HG03045 (cell line): ENCODE measurements at regions not wholly inside any gene's neighbourhood (a gene's known extent, or its start where the extent isn't known, plus 50 kb on each side); places are given as distances from the start of the nearest gene placed in this dataset.
"Not testable (repeated sequence)": the region's sequence is repeated elsewhere in the genome, so short reads cannot be mapped to it uniquely, and the experiment has no call there.

Source experiments
- ATAC-seq: cut with Tn5 transposase; IDR thresholded peaks from one replicate; pipeline ENCODE4 v1.9.1; 2021; ENCODE audit warnings: mild to moderate bottlenecking, moderate library complexity; ENCODE audit not compliant: unreplicated experiment

DNA sequence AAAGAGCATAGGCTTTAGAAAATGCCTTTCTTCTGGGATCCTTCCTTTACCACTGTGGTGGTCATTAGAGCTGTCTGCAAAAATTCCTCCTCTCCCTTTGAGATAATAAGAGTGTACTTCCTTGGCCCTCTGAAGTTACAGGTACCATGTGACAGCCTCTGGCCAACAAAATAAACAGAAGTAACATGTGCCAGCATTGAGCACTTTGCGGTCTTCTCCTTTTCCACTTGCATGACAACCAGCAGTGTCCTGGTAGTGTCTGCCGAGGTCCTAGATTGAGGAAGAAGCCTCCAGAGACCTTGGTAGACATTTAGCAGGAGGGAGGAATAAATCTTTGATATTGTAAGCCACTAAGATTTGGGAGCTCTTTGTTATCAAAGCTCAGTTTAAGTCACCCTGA, 87.5 kb upstream of the ARID1B start:
- no peak for ATAC-seq

DNA sequence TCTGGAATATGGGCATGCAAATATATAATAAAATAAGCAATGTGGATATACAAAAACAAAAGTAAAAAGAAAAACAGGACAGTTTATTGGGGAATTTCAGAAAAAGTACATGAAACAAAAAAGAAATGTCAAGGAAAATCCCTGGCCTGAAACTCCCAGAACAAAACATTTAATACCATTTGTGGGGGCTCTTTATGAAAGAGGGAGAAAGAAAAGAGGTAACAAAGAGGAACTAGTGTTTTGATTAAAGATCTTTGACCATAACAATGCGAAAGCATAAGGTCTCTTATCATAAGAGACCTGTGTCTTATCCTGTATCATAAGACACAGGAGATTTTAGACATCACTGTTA, 88.6 kb upstream of the ARID1B start:
- no peak for ATAC-seq

DNA sequence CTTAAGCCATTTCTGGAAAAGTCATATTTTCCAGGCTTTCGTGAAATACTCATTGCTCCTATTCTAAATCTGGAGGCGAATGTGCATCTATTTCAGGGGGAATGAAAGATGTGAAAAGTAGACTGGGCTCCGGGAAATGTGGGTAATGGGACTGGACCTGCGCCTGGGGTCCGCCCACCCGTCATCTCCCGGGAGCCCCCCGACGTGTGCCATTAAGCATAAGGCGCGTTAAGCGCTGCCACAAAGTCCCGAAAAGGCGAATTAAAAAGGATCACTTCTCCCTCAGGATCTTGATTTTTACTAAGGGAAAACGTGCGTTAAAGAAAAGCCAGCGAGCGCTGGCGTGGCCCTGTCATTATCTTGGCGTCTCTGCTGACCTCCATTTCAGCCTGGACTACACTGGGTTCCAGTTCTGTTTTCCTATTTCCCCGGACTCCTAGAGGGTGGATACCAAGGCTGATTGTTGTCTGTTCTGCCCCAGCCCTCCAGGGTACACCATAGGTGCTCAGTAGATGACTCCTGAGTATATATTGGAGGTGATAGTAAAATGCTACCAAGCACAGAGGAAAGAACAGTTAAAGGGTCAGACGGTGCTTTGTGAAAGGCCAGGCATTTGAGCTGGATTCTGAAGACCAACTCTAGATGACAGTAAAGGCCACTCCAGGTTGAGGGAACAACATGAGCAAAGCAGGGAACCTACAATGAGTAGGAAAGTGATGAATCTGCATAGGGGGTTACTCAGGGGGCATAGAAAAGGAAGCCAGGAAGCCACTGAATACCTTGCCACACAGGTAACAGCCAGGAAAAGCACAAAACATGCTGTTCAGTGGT, 89.2 kb upstream of the ARID1B start:
- ATAC-seq, result no peak

DNA sequence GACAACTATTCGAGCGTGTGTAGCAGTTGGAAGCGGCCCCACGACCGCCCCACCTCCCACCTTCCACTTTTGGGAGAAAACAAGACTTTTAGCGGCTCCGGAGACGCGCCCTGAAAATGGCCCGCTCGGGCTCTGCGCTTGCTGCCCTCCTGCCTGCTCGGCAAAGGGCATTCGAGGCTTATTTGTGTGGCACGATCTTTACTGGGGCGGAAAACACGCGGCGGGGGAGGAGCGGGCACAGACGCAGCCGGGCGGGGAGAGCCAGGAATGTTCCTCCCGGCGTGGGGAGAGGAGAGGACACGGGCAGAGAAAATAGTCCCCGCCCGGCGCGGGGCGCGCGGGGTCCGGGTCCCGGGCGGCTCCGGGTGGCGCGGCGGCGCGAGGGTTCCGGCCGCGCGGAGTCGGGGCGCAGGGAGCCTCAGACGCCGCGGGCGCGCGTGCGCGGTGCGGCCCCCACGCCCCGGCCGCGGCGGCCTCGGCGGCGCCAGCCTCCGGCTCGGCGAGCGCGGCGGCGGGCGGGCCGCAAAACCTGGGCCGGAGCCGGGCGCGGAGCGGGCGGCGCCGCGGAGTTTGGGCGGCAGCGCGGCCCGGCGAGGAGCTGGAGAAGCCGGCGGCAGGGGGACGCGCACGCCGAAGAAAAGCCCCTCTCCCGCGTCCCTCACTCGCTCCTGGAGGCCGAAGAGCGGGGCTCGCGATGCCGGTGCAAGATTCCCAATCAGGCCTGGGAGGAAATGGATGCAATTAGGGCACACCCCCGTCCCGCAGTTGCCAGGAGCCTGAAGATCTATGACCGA, 90.0 kb upstream of the ARID1B start:
- ATAC-seq, result peak; percentile 80

DNA sequence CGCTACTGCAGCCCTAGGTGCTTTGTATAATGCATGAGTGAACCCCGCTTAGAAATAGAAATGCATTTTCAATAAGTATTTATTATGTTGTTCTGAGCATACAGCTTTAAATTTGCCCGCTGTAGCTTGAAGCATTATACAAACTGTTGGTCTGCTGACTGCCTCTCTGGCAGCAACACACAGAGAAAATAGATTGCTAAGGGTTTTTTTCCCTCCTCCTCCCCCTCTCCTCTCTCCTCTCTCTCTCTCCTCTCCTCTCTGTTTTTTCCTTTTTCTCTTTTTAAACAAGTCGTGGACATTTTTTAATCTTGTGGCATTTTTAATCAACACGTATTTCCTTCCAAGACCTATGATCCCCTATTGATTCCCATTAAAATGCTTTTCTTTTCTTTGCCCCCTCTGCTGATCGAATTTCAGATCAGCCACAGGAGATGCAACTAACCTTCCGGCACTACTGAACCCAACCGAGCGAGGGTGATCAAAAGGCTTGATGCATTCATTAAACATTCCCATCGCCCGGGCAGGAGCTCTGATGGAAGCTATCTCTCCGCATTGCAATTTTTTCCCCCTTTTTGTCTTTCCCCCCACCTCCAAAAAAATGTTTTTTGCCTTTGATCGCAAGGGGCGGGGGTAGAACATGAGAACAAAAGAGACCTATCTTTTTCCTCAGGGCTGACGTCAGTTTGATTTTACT, 90.7 kb upstream of the ARID1B start:
- peak; percentile 16 for ATAC-seq

DNA sequence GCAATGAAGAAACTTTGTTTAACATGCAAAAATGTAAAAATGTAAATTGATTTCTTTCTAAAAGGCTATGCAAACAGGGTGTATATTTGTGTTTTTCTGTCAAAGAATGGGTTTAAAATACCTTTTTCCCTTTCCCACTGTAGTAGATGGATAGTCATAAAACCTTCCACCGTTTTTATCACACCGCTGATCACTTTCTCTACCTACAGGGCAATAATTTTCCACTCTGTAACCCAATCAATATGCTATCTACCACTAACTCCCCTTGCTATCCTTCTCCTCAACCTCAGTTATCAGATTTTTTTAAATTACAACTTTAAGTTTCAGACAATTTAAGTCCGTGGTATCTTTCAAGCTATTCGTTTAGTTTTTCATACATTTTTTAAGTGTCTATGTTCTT, 91.4 kb upstream of the ARID1B start:
- ATAC-seq, result no peak

DNA sequence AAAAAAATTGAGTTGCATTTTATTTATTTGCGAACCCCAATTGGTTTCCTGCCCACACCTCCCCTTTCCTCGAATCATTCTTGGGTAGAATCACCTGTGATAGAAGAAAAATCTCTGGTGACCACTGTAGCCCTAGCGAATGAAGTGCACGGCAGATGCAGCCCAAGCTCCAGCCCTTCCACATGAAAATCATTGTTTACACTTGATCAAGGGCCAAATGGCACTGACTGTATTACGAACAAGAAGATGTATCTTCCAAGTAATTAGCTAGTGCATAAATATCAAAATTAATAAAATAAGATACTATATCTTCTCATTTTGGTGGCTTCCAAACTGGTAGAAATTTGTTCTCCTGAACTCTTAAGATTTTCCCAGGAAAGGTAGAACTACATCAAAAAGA, 93.4 kb upstream of the ARID1B start:
- ATAC-seq, result no peak

DNA sequence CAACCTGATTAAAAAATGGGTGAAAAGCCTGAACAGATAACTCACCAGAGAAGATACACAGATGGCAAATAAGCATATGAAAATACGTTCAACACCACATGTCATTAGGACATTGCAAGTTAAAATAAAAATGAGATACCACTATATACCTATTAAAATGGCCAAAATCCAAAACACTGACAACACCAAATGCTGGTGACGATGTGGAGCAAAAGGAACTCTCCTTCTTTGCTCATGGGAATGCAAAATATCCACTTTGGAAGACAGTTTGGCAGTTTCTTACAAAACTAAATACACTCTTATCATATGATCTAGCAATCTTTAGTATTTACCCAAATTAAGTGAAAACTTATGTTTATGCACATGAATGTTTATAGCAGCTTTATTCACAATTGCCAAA, 100.5 kb upstream of the ARID1B start:
- ATAC-seq, result no peak

DNA sequence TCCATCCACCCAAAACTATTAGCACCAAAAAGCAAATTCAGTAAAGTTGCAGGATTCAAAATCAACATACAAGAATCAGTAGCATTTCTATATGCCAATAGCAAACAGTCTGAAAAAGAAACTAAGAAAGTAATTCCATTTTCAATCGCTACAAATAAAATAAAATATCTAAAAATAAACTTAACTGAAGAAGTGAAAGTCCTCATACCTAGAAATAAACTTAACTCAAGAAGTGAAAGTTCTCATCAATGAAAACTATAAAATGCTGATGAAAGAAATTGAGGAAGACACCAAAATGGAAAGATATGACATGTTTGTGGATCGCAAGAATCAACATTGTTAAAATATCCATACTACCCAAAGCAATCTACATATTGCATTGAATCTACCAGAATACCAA, 103.0 kb upstream of the ARID1B start:
- ATAC-seq, result no peak

DNA sequence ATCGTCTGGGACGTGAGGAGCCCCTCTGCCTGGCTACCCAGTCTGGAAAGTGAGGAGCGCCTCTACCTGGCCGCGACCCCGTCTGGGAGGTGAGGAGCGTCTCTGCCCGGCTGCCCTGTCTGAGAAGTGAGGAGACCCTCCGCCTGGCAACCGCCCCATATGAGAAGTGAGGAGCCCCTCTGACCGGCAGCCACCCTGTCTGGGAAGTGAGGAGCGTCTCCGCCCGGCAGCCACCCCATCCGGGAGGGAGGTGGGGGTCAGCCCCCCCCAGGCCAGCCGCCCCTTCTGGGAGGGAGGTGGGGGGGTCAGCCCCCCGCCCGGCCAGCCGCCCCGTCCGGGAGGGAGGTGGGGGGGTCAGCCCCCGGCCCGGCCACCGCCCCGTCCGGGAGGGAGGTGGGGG, 107.1 kb upstream of the ARID1B start:
- ATAC-seq, result not testable (repeated sequence)

DNA sequence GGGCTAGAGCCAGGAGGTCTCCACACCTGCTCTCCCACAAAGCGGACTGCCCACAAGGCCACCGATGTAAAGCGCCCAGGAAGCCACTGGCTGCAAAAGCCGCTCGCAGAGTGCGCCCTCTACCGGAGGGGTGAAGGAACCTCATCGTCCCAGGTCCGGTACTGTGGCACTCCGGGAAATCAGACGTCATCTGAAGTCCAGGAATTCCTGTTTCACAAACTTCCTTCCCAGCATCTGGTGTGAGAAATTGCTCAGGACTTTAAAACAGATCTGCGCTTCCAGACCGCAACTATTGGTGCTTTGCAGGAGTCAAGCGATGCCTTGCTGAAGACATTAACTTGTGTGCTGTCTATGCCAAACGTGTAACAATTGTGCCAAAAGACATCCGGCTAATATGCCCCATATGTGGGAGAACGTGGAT, 115.1 kb upstream of the ARID1B start:
- ATAC-seq, result no peak

DNA sequence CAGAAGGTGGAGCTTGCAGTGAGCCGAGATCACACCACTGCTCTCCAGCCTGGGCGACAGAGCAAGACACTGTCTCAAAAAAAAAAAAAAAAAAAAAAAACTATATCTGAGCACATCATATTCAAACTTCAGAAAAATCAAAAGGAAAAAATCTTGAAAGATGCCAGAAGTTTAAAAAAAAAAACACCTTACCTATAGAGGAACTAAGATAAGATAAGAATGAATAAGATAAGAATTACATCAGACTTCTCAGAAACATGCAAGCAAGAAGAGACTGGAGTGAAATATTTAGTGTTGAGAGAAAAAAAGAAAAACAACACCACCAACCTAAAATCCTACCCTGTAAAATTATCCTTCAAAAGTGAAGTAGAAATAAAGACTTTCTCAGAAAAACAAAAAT, 116.8 kb upstream of the ARID1B start:
- ATAC-seq, result no peak

DNA sequence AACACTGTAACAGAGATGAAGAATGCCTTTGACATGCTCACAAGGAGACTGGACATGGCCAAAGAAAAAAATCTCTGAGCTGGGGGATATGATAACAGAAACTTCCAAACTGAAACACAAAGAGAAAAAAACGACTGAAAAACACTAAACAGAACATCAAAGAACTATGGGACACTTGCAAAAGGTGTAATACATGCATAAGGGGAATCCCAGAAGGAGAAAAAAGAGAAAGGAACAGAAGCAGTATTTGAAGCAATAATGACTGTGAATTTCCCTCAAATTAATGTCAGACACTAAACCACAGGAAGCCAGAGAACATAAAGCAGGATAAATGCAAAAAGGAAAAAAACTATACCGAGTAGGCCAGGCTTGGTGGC, 117.4 kb upstream of the ARID1B start:
- ATAC-seq, result no peak

DNA sequence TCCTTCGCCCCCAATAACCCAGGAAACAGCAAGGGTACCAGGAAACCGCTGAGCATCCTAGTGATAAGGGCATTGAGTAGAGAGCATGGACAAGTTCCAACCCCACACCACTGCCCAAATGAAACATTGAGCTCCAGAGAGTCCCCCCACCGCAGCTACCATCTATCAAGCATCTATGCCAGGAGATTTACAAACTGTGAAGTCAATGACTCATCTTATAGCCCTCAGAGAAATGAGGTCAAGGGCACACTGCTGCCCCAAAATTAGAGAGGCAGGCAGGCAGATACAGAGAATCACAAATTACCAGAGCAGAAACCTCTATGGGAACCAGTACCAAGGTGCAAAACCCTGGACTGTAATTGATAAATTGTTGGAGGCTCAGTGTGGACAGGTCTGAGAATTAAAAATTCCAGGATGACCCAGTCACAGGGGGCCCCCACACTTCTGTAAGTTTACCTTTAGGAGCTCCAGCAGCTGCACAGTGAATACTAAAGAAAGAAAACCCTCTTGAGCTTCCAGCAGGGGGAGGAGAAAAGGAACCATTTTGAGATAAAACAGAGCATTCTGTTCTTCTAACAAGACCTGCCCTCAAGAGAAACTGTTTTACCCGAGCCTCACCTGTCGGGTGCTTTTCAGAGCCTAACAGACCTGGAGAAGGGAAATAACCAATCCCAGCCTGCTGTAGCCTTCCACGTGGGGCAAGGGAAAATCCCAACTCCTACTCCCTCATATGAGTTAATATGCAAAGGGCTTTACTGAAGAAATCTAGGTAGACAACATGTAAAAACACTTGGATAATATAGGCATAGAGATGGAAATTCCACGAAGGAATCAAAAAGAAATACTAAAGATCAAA, 118.0 kb upstream of the ARID1B start:
- no peak for ATAC-seq

DNA sequence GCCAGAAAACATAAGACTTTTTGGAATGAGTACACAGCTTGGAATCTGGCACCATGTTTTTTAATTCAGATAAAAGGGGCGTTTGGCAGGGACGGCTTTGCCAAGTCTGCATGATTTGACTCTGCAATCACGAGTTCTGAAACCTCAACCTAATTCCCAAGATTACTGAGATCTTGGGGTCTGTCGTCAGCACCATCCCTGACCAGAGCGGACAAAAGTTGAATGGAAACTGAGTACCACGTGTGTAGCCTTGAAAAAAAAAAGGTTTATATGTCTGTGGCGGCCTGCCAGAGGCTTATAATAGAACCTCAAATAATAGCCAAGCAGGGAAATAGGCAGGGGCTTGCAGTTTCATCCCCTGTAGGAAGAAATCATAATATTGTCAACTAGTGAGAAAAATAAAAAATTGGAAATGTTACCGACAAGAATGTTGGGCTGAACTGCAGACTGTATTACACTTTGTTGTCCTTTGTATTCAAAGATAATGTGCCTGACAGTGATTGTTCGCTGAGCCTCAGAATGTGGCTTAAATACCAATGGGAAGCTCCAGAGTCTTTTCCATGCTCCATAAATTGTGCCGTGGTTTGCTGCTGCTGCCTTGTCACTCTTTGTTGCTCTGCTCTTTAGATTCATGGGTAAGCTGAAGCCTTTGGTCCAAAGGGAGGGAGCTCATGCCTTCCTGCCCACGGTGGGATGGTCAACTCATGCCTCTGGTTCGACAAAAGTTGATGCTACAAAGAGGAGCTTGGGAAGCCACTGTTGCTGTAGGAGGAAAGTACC, 118.8 kb upstream of the ARID1B start:
- ATAC-seq, result no peak

DNA sequence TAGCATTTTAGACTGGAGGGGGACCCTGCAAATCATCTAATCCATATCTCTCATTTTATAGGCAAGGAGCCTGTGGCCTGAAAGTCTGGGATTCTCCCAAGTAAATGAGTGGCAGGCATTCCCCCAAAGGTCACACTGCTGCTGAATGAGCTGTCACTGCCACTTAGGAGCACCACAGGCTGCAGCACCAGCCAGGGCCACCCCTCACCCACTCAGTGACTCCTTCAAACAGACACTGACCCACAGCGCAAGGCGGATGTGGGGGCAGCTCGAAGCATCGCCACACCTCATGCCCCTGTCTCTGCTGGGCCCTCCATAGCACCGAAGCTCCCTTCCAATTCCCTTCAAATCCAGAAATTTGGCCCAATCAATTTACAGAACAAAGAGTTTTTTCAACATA, 119.9 kb upstream of the ARID1B start:
- ATAC-seq, result no peak

DNA sequence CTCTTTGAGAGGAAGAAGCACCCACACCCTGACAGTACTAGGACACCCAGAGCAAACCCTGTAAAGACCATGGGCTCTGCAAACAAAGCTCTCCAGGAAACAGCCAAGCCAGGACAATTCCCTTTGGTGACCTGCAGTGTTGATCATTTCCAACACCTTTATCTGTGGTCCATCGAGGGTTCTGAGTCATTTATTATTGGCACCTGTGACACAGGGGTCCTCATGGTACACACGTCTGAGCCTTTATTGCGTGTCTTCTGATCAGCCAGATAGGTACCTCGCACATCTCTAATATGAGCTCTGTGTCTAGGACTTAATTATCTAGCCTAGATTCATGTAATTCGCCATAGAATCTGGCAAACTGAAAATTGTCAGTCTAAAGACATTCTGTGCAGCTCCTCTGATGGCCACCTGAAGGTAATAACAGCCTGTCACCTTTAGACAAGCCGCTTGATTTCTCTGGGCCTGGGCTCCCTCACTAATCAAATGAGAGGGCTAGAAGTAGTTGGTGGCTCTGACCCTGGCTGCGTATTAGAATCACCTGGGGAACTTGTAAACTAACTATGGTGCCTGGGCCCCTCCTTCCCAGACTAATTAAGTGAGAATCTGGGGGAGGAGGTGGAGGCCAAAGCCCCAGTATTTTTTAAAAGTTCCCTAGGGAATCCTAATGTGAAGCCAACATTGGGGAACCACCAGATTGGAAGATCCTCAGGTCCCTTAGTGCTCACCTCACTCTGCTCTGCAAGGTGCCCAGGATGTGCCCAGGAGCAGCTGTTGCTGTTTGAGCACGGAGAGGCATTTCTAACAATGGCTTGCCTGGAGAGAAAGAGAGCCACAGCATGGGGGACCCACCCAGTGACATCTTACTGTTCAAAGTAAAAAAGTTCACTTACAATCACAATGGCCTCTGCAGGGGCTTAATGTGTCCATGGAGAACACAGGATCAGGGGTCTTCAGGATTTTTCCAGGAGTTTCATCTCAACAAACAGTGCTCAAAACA, 122.0 kb upstream of the ARID1B start:
- no peak for ATAC-seq

DNA sequence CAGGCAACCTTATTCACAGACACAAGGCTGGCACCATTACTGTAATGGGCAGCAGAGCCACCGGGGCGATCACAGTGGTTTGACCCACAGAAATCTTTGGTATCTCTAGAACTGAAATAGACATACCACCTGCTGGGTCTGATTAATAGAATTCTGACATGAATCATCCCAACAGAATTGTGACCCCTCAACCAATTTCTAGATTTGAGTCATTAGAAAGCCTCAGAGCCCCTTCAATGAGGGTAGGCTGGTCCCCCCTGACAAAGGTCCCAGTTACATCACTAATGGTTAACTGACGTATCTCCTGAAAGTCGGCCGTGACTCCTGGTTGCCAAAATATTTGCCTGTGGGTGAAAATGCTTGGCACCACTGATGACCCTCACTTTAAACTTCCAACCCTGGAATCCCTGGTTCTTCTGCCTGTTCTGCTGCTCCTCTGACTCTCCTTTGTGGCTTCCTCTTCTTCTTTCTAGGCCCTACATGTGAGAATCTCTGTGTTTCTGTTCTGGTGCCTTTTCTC, 124.9 kb upstream of the ARID1B start:
- ATAC-seq, result no peak

DNA sequence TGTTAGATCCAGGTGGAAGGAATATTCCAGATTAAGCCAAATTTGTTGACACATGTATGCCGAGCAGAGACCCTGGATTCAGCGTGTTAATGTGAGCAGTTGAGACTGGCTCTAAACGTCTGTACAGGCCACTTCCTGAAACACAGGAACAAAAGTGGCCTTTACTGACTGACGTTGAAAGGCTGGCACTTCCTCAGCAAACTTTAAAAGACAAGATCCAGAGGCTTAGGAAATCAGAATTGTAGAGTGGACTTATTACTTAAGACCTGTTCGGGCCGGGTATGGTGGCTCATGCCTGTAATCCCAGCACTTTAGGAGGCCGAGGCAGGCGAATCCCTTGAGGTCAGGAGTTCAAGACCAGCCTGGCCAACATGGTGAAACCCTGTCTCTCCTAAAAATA, 125.7 kb upstream of the ARID1B start:
- ATAC-seq, result no peak
